GM19328 (cell line): ENCODE measurements at regions not wholly inside any gene's neighbourhood (a gene's known extent, or its start where the extent isn't known, plus 50 kb on each side); places are given as distances from the start of the nearest gene placed in this dataset.
"Not testable (repeated sequence)": the region's sequence is repeated elsewhere in the genome, so short reads cannot be mapped to it uniquely, and the experiment has no call there.

Source experiments
- ATAC-seq: cut with Tn5 transposase; IDR thresholded peaks from one replicate; pipeline ENCODE4 v1.9.1; 2021; ENCODE audit warnings: mild to moderate bottlenecking, moderate library complexity; ENCODE audit not compliant: unreplicated experiment

- no peak for ATAC-seq
Measured at GRCh38 chr13:48843630-48844380, 131.9 kb upstream of the FNDC3A start.

DNA sequence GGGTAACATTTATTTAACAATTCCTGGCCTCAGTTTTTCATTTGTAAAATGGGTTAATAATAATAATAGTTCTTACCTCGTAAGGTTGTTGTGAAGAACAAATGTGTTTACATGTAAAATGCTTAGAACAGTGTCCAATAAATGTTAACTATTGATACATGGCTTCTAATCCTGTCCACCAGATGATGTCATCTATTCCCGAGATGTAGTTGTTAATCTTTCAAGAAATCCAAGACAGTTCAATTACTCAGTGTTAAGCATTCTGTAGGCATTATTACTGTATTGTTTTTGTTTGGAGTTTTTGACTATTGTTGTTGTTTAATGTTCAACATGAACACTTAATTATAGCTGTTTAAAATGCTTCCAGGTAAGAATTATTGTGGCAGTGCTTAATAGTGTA, 131.0 kb upstream of the FNDC3A start:
- ATAC-seq = no peak

DNA sequence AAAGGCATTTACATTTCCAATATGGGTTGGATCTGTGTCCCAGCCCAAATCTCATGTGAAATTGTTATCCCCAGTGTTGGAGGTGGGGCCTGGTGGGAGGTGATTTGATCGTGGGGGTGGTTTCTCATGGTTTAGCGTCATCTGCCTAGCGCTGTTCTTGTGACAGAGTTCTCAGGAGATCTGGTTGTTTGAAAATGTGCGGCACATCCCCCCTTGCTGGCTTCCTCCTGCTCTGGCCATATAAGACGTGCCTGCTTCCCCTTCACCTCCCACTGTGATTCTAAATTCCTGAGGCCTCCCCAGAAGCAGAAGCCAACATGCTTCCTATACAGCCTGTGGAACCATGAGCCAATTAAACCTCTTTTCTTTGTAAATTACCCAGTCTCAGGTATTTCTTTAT, 126.2 kb upstream of the FNDC3A start:
- no peak for ATAC-seq

DNA sequence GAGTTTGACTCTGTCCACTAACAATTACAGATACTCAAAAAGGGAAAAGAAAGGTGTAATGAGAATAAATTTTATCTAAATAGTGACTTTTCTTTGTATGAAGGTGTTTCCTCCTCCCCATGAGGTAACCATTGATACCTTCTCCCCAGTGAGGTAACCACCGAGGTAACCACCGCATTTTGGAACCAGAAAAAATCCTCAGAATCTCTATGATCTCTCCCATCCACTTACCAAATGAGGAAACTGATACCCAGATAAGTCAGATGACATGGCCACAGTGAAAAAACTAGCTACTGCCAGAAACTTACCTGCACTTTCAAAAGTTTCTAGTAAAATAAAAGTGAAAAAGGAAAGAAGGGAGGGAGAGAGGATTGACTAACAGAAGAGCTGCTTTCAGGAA, 124.0 kb upstream of the FNDC3A start:
- no peak for ATAC-seq

GRCh38 chr13:48852911-48853727, 122.6 kb upstream of the FNDC3A start:
- no peak for ATAC-seq

DNA sequence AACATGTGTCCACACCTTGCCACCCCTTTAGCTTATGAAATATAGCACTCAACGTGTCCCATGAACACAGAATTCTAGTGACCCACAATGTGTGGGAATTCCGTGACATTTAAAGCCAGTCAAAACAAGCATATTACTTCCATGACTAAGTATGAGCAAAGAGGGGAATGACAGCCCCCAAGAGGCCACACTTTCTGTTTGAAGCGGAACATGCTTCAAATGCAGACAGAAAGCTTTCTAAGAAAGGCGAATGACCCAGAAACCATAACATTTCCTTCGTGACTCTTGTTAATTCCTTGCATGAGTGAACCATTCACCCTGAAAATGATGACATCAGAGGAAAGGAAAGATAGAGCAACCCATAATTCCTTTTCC, 122.0 kb upstream of the FNDC3A start:
- ATAC-seq = no peak

GRCh38 chr13:48857576-48857975, 118.1 kb upstream of the FNDC3A start:
- ATAC-seq = no peak

DNA sequence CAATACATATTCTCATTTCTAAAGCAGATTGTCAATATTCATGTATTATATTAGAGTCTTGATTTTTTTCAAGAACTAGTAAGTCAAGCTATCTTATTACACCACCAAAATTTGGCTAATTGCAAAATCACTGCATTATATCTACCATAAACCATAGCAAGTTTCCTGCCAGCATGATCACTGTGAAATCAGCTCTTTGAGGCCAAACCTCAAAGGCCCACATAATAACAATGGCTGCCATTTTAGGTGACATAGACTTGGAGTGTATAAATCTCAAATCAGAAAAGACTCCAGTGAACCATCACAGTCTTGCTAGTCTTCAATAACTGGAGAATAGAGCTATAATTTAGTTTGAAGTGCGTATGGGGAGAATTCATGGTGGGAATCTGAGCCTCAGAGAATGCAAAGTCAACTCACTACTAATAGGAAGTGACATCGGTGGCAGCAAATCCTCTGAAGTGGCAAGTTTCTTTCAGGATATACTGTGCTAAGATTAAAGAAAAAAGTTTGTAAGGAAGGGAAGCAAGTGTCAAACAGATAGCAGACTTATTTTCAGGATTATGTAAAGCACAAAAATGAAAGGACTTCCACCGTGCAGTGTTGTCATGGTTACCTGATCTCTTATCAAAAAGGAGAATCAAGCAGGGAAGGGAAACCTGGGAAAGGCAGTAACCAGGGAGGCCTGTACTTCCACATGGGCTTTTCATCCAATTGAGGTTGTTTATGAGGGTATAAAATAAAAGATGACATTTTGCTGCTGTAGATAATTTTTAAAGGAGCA, 117.4 kb upstream of the FNDC3A start:
- ATAC-seq = no peak

GRCh38 chr13:48859272-48860105, 116.2 kb upstream of the FNDC3A start:
- ATAC-seq = no peak

DNA sequence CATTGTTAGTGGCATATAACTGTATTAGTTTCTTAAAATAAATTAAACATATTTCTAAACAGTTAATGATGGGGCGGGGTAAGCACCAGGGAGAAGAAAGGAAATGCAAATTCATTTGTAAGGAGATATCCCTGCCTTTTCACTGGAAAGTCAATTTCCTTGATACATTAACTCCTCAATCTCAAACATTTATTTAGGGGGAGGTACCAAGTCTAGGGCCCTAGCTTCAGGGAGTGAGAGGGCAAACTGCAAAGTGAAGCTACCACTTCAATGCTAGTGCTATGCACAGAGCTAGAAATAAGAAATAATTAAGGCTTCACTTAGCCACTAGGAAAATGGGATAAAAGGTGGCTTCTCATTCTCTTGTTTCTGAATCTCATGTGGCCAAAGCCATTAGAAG, 115.3 kb upstream of the FNDC3A start:
- ATAC-seq = no peak

GRCh38 chr13:48862572-48862971, 113.1 kb upstream of the FNDC3A start:
- no peak for ATAC-seq

GRCh38 chr13:48864100-48864499, 111.6 kb upstream of the FNDC3A start:
- no peak for ATAC-seq

- no peak for ATAC-seq
Measured at GRCh38 chr13:48866249-48866648, 109.5 kb upstream of the FNDC3A start.

GRCh38 chr13:48873081-48873480, 102.6 kb upstream of the FNDC3A start:
- ATAC-seq = no peak

DNA sequence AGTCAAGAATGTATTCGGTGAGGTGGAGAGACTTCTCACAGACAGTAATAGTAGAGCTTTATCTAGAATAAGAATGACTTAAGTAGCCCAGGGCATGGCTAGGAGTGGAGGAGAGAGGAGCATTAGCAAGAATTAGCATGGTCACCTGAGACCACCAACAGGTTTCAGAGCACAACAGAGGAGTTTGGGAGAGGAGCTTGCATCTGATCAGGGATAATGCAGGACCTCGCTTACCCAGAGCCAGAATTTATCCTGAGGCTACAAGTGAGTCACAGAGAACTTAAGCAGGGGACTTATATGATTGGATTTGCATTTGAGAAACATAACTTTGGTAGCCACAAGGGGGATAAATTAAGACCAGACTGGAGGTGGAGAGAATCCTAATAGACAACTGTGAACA, 102.1 kb upstream of the FNDC3A start:
- ATAC-seq = no peak

DNA sequence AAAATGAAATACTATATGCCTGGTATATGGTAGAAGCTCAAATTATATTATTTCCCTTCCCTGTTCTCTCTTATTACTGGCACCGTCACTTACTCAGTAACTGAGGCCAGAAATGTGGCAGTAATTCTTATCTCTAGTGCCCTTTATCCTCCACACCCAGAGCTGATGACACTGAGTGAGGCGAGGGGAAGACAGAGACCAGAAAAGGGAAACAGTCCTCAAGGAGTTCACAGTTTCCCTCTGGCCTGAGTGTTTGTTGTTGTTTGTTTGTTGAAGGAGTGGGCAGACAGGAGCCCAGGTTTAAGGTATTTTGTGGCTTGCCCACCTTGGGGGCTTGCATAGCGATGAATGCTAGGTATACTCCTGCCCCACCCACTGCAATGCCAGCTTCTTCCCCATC, 101.5 kb upstream of the FNDC3A start:
- no peak for ATAC-seq

DNA sequence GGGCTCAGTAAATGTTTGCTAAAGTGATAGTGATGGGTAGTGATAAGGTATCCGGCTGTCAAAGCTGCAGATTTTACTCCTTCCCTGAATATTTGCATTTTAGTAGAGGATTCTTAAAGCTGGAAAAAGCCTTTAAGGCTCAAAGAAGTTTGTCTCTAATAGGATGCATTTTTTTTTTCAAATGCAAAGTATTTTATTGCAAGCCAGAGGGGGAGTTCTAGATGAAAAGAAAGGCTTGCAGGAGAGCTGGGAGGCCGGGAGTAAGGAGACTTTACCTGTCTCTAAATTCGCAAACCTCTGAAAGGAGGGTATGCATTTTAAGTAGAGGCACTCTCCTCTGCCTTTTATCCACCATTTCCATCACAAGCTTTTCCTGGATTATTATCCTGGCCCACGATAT, 100.7 kb upstream of the FNDC3A start:
- ATAC-seq = no peak

DNA sequence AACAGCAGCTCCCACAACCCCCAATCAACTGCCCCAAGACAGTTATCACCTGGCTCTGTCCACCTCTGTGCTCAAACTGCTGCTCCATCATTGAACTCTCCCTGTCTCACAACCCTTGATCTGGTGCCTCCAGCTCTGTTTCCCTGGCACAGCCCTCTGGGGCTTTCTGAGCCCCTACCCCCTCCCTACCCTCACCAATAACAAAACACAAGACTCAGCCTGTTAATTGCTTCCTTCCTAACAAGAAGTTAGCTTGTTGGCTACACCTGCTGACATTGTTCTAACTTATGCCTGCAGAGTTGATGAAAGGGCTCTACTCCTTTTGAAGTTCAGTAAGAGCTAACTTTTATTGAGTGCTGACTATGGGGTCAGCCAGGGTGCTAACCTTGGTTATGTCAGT, 99.4 kb upstream of the FNDC3A start:
- no peak for ATAC-seq

- ATAC-seq = no peak
Measured at GRCh38 chr13:48879432-48879831, 96.3 kb upstream of the FNDC3A start.

DNA sequence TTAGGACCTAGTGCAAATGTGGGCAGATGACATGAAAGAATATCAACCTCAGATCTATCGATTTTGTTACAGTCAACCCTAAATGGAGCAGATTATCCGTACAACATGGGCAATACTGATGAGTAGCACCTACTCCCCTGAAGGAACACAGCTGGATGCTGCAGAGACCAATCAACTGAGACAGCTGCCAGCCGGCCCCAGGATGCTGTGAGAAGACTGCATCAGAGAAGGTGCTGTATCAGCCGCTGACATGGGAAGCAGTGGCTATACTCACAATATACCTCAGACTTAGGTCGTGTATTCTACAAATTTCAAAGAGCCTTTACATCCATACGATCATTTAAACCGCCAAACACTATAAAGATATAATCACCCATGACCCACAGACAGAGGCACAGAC, 95.9 kb upstream of the FNDC3A start:
- ATAC-seq = no peak

GRCh38 chr13:48883786-48884185, 91.9 kb upstream of the FNDC3A start:
- ATAC-seq = not testable (repeated sequence)
